ENCODE measurements at regions not wholly inside any gene's neighbourhood (a gene's known extent, or its start where the extent isn't known, plus 50 kb on each side); places are given as distances from the start of the nearest gene placed in this dataset.

GRCh38 chr1:232407120-232407519, 222.8 kb downstream of the SIPA1L2 start:
- DNase-seq: no peak

GRCh38 chr1:232405781-232406180, 224.2 kb downstream of the SIPA1L2 start:
- no peak for DNase-seq

GRCh38 chr1:232404981-232405731, 224.8 kb downstream of the SIPA1L2 start:
- DNase-seq: no peak

- DNase-seq: no peak
These were observed 225.7 kb downstream of the SIPA1L2 start for GRCh38 chr1:232404227-232404626.

GRCh38 chr1:232403017-232403714, 226.8 kb downstream of the SIPA1L2 start:
- DNase-seq: no peak

- DNase-seq: no peak
These were observed 231.1 kb downstream of the SIPA1L2 start for GRCh38 chr1:232398823-232399222.

- no peak for DNase-seq
These were observed 236.3 kb downstream of the SIPA1L2 start for GRCh38 chr1:232393444-232394146.

GRCh38 chr1:232393010-232393409, 236.9 kb downstream of the SIPA1L2 start:
- DNase-seq: no peak

GRCh38 chr1:232390590-232390989, 239.3 kb downstream of the SIPA1L2 start:
- no peak for DNase-seq

- DNase-seq: no peak
These were observed 240.2 kb downstream of the SIPA1L2 start for GRCh38 chr1:232389744-232390143.

- no peak for DNase-seq
These were observed 241.6 kb downstream of the SIPA1L2 start for GRCh38 chr1:232388363-232388762.

GRCh38 chr1:232386721-232387510, 243.0 kb downstream of the SIPA1L2 start:
- DNase-seq: no peak

- no peak for DNase-seq
These were observed 243.6 kb downstream of the SIPA1L2 start for GRCh38 chr1:232386294-232386693.

- no peak for DNase-seq
These were observed 244.7 kb downstream of the SIPA1L2 start for GRCh38 chr1:232385221-232385620.

- no peak for DNase-seq
These were observed 245.6 kb downstream of the SIPA1L2 start for GRCh38 chr1:232384171-232384883.

- DNase-seq: no peak
These were observed 246.3 kb downstream of the SIPA1L2 start for GRCh38 chr1:232383455-232384123.

- DNase-seq: no peak
These were observed 247.3 kb downstream of the SIPA1L2 start for GRCh38 chr1:232382671-232383070.

- no peak for DNase-seq
These were observed 248.4 kb downstream of the SIPA1L2 start for GRCh38 chr1:232381394-232382100.

GRCh38 chr1:232380596-232380995, 249.3 kb downstream of the SIPA1L2 start:
- no peak for DNase-seq

- DNase-seq: no peak
These were observed 249.8 kb downstream of the SIPA1L2 start for GRCh38 chr1:232380131-232380530.

- DNase-seq: no peak
These were observed 250.9 kb downstream of the SIPA1L2 start for GRCh38 chr1:232379063-232379434.

All from NCI-H1930 (cell line).